GM18873 (cell line): ENCODE measurements at regions not wholly inside any gene's neighbourhood (a gene's known extent, or its start where the extent isn't known, plus 50 kb on each side); places are given as distances from the start of the nearest gene placed in this dataset.

Experiments used
- ATAC-seq: cut with Tn5 transposase; IDR thresholded peaks from one replicate; pipeline ENCODE4 v1.9.1; 2021; ENCODE audit warnings: mild to moderate bottlenecking, moderate library complexity, moderate number of reproducible peaks; ENCODE audit not compliant: unreplicated experiment, low FRiP score

GRCh38 chr3:167898091-167898490 lies 162.6 kb downstream of the SERPINI1 start:
- no peak for ATAC-seq

- ATAC-seq, result no peak
Observed at GRCh38 chr3:167895684-167896083, 160.2 kb downstream of the SERPINI1 start.

GRCh38 chr3:167895178-167895577 lies 159.7 kb downstream of the SERPINI1 start:
- no peak for ATAC-seq

- ATAC-seq, result no peak
Observed at GRCh38 chr3:167892205-167892604, 156.7 kb downstream of the SERPINI1 start.

- no peak for ATAC-seq
Observed at GRCh38 chr3:167887096-167887495, 151.6 kb downstream of the SERPINI1 start.

GRCh38 chr3:167886690-167887089 lies 151.2 kb downstream of the SERPINI1 start:
- ATAC-seq, result no peak

- ATAC-seq, result no peak
Observed at GRCh38 chr3:167885277-167885676, 149.8 kb downstream of the SERPINI1 start.

- no peak for ATAC-seq
Observed at GRCh38 chr3:167884481-167884880, 149.0 kb downstream of the SERPINI1 start.

GRCh38 chr3:167883452-167883851 lies 147.9 kb downstream of the SERPINI1 start:
- no peak for ATAC-seq

GRCh38 chr3:167882057-167882667 lies 146.6 kb downstream of the SERPINI1 start:
- peak; percentile 76 for ATAC-seq

- ATAC-seq, result no peak
Observed at GRCh38 chr3:167880183-167880582, 144.7 kb downstream of the SERPINI1 start.

GRCh38 chr3:167876620-167877281 lies 141.2 kb downstream of the SERPINI1 start:
- no peak for ATAC-seq
